ENCODE measurements at regions not wholly inside any gene's neighbourhood (a gene's known extent, or its start where the extent isn't known, plus 50 kb on each side); places are given as distances from the start of the nearest gene placed in this dataset.

GRCh38 chr11:98153752-98154151 lies 867.0 kb upstream of the CNTN5 start:
- peaks cover 12% of the 10 kb centered on the region for H3K9me3 ChIP-seq (ENCODE audit: low read depth, low read length, poor library complexity, severe bottlenecking)
- no peaks in the 10 kb centered on the region for H3K36me3 ChIP-seq (ENCODE audit: insufficient read depth, low read length, poor library complexity, severe bottlenecking)
- ChIA-PET POLR2A (ENCODE audit: low non-redundant PET) (no interaction called here), CTCF (no interaction called here)
- DNase-seq (ENCODE audit: low spot score), result no peak
- TF ChIP-seq, protein P1, sequence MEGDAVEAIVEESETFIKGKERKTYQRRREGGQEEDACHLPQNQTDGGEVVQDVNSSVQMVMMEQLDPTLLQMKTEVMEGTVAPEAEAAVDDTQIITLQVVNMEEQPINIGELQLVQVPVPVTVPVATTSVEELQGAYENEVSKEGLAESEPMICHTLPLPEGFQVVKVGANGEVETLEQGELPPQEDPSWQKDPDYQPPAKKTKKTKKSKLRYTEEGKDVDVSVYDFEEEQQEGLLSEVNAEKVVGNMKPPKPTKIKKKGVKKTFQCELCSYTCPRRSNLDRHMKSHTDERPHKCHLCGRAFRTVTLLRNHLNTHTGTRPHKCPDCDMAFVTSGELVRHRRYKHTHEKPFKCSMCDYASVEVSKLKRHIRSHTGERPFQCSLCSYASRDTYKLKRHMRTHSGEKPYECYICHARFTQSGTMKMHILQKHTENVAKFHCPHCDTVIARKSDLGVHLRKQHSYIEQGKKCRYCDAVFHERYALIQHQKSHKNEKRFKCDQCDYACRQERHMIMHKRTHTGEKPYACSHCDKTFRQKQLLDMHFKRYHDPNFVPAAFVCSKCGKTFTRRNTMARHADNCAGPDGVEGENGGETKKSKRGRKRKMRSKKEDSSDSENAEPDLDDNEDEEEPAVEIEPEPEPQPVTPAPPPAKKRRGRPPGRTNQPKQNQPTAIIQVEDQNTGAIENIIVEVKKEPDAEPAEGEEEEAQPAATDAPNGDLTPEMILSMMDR (conservative IDR thresholded peaks at IDR 0.05; ENCODE audit: low read depth, low read length), result no peak
- no peak for TF ChIP-seq EZH2 (IDR thresholded peaks at IDR 0.05; ENCODE audit: borderline replicate concordance, low read depth, low read length, poor library complexity, severe bottlenecking)
- H3K4me1 ChIP-seq (ENCODE audit: insufficient read depth, low read length, poor library complexity, severe bottlenecking), result no peaks in the 10 kb centered on the region
- BruUV-seq (replicated peaks), result no TSS peak
- H3K27ac ChIP-seq (ENCODE audit: low read depth, low read length, poor library complexity, severe bottlenecking), result no peak overlapping the region
- no peaks in the 10 kb centered on the region for H3K27me3 ChIP-seq (replicated peaks; ENCODE audit: insufficient read depth, low read depth, low read length, poor library complexity)
- no peak overlapping the region for H3K4me3 ChIP-seq (ENCODE audit: low read depth, low read length, poor library complexity, severe bottlenecking)
- intact Hi-C loops (cut with micrococcal nuclease; ENCODE audit: unreplicated experiment), result no loop called here

DNA sequence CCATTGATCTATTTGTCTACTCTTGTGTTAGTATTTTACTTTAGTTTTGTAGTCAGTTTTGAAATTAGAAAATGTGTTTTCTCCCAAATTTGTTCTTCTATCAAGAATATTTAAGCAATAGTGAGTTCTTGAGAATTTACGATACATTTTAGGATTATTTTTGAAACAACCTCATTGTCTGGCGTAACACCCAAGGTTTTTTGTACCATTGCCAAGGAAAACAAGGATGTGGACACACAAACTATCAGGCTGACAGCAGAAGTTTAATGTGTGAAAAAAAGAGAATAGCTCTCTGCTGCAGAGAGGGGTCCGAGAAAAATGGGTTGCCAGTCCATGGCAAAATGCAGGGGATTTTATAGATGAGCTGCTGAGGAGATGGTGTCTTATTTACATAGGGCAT lies 865.1 kb upstream of the CNTN5 start:
- ChIA-PET POLR2A (ENCODE audit: low non-redundant PET) (no interaction called here), CTCF (no interaction called here)
- H3K4me3 ChIP-seq (ENCODE audit: low read depth, low read length, poor library complexity, severe bottlenecking), result no peak overlapping the region
- no peak for DNase-seq (ENCODE audit: low spot score)
- H3K36me3 ChIP-seq (ENCODE audit: insufficient read depth, low read length, poor library complexity, severe bottlenecking), result no peaks in the 10 kb centered on the region
- H3K27ac ChIP-seq (ENCODE audit: low read depth, low read length, poor library complexity, severe bottlenecking), result no peak overlapping the region
- TF ChIP-seq, protein P1 (conservative IDR thresholded peaks at IDR 0.05; ENCODE audit: low read depth, low read length), result no peak
- TF ChIP-seq EZH2 (IDR thresholded peaks at IDR 0.05; ENCODE audit: borderline replicate concordance, low read depth, low read length, poor library complexity, severe bottlenecking), result no peak
- intact Hi-C loops (cut with micrococcal nuclease; ENCODE audit: unreplicated experiment), result no loop called here
- no TSS peak for BruUV-seq (replicated peaks)
- H3K27me3 ChIP-seq (replicated peaks; ENCODE audit: insufficient read depth, low read depth, low read length, poor library complexity), result no peaks in the 10 kb centered on the region
- no peaks in the 10 kb centered on the region for H3K4me1 ChIP-seq (ENCODE audit: insufficient read depth, low read length, poor library complexity, severe bottlenecking)
- peaks cover 23% of the 10 kb centered on the region for H3K9me3 ChIP-seq (ENCODE audit: low read depth, low read length, poor library complexity, severe bottlenecking)

- BruUV-seq (replicated peaks), result no TSS peak
- TF ChIP-seq EZH2 (IDR thresholded peaks at IDR 0.05; ENCODE audit: borderline replicate concordance, low read depth, low read length, poor library complexity, severe bottlenecking), result no peak
- TF ChIP-seq, protein P1 (conservative IDR thresholded peaks at IDR 0.05; ENCODE audit: low read depth, low read length), result no peak
- CTCF ChIA-PET, result no interaction called here
These were observed 842.8 kb upstream of the CNTN5 start for GRCh38 chr11:98177925-98178324.

More at GRCh38 chr11:98177925-98178324, 842.8 kb upstream of the CNTN5 start:
- POLR2A ChIA-PET (ENCODE audit: low non-redundant PET), result no interaction called here
- H3K9me3 ChIP-seq (ENCODE audit: low read depth, low read length, poor library complexity, severe bottlenecking), result peaks cover 13% of the 10 kb centered on the region
- H3K27ac ChIP-seq (ENCODE audit: low read depth, low read length, poor library complexity, severe bottlenecking), result no peak overlapping the region
- H3K36me3 ChIP-seq (ENCODE audit: insufficient read depth, low read length, poor library complexity, severe bottlenecking), result no peaks in the 10 kb centered on the region
- no peak overlapping the region for H3K4me3 ChIP-seq (ENCODE audit: low read depth, low read length, poor library complexity, severe bottlenecking)
- no peak for DNase-seq (ENCODE audit: low spot score)
- no peaks in the 10 kb centered on the region for H3K4me1 ChIP-seq (ENCODE audit: insufficient read depth, low read length, poor library complexity, severe bottlenecking)
- no peaks in the 10 kb centered on the region for H3K27me3 ChIP-seq (replicated peaks; ENCODE audit: insufficient read depth, low read depth, low read length, poor library complexity)
- intact Hi-C loops (cut with micrococcal nuclease; ENCODE audit: unreplicated experiment), result no loop called here

All from A673 (cell line).